CD14-positive monocyte (primary cell): ENCODE measurements at regions not wholly inside any gene's neighbourhood (a gene's known extent, or its start where the extent isn't known, plus 50 kb on each side); places are given as distances from the start of the nearest gene placed in this dataset.

ENCODE experiments used
- DNase-seq, 3 donors: peaks; one replicate each; pipeline ENCODE4 v3.0.0-alpha.2; 2011 to 2022
- H2AFZ ChIP-seq: 2 replicates; pipeline ENCODE4 v1.6.0; 2012; ENCODE audit warnings: mild to moderate bottlenecking, low read depth, low read length, inconsistent platforms; ENCODE audit not compliant: insufficient read depth, poor library complexity, severe bottlenecking
- H3K27ac ChIP-seq, 2 donors: 1 replicate in 1 of 2; 2 replicates in 1 of 2; pipeline ENCODE4 v1.5.1; 2012 to 2013; ENCODE audit warnings: low read length in 2 of 2, control low read depth in 1 of 2, inconsistent platforms in 1 of 2, low read depth in 1 of 2, mild to moderate bottlenecking in 1 of 2
- H3K27me3 ChIP-seq, 2 donors: one replicate each; pipeline versions ENCODE4 v1.6.0 to v1.6.1; 2011 to 2013; ENCODE audit warnings: low read length in 2 of 2; ENCODE audit not compliant: control insufficient read depth in 2 of 2, insufficient read depth in 2 of 2
- H3K36me3 ChIP-seq, 2 donors: replicated peaks in 1 of 2; 1 replicate in 1 of 2; 2 replicates in 1 of 2; pipeline versions ENCODE4 v1.5.1 to v1.6.1; 2012 to 2013; ENCODE audit warnings: low read length in 2 of 2, control low read depth in 1 of 2, inconsistent platforms in 1 of 2, mild to moderate bottlenecking in 1 of 2; ENCODE audit not compliant: insufficient read depth in 2 of 2, control insufficient read depth in 1 of 2
- H3K4me1 ChIP-seq, 2 donors: 1 replicate in 1 of 2; 2 replicates in 1 of 2; pipeline versions ENCODE4 v1.5.1 to v1.6.1; 2012 to 2013; ENCODE audit warnings: low read length in 2 of 2, control low read depth in 1 of 2, inconsistent platforms in 1 of 2, mild to moderate bottlenecking in 1 of 2, moderate library complexity in 1 of 2; ENCODE audit not compliant: insufficient read depth in 2 of 2, control insufficient read depth in 1 of 2
- H3K4me2 ChIP-seq: replicated peaks from 2 replicates; pipeline ENCODE3; 2012; ENCODE audit warnings: low read length, moderate library complexity, mild to moderate bottlenecking; ENCODE audit not compliant: poor library complexity, severe bottlenecking; ENCODE audit errors: extremely low read depth
- H3K4me3 ChIP-seq, 3 experiments: fragments of 200-600 bp in 1 of 3; sonication (generic) in 1 of 3; replicated peaks in 1 of 3; 1 replicate in 2 of 3; 2 replicates in 1 of 3; pipeline ENCODE4 v1.5.1; 2011 to 2013; ENCODE audit warnings: low read length in 3 of 3, mild to moderate bottlenecking in 3 of 3, control low read depth in 2 of 3, low read depth in 2 of 3, inconsistent platforms in 1 of 3, moderate library complexity in 1 of 3
- H3K79me2 ChIP-seq: 2 replicates; pipeline ENCODE4 v1.6.0; 2012; ENCODE audit warnings: mild to moderate bottlenecking, control low read depth, inconsistent platforms, low read length, moderate library complexity; ENCODE audit not compliant: insufficient read depth
- H3K9ac ChIP-seq: 2 replicates; pipeline ENCODE4 v1.6.0; 2017; ENCODE audit warnings: low read length, mild to moderate bottlenecking; ENCODE audit not compliant: insufficient read depth, poor library complexity, severe bottlenecking
- H3K9me3 ChIP-seq, 2 donors: replicated peaks in 1 of 2; 1 replicate in 1 of 2; 2 replicates in 1 of 2; pipeline versions ENCODE4 v1.5.1 to v1.6.1; 2012 to 2013; ENCODE audit warnings: low read length in 2 of 2, control low read depth in 1 of 2; ENCODE audit not compliant: control insufficient read depth in 1 of 2, insufficient read depth in 1 of 2
- H4K20me1 ChIP-seq: 2 replicates; pipeline ENCODE4 v1.6.0; 2012; ENCODE audit warnings: mild to moderate bottlenecking, low read length, control low read depth, moderate library complexity; ENCODE audit not compliant: insufficient read depth
- H3K27ac Mint-ChIP-seq, 7 donors: one replicate each; pipeline ENCODE4 v1.8.0; 2020; ENCODE audit warnings: mild to moderate bottlenecking in 7 of 7, mixed read lengths in 7 of 7, moderate library complexity in 6 of 7, inconsistent platforms in 2 of 7
- H3K27me3 Mint-ChIP-seq, 3 donors: one replicate each; pipeline ENCODE4 v1.8.0; 2021 to 2022; ENCODE audit warnings: low read depth in 3 of 3, mild to moderate bottlenecking in 3 of 3, mixed read lengths in 3 of 3, moderate library complexity in 3 of 3, inconsistent platforms in 1 of 3
- H3K36me3 Mint-ChIP-seq, 2 donors: one replicate each; pipeline ENCODE4 v1.8.0; 2020; ENCODE audit warnings: mixed read lengths in 2 of 2, inconsistent platforms in 1 of 2, mild to moderate bottlenecking in 1 of 2
- H3K4me1 Mint-ChIP-seq: one replicate; pipeline ENCODE4 v1.8.0; 2020; ENCODE audit warnings: mild to moderate bottlenecking, mixed read lengths
- H3K4me3 Mint-ChIP-seq, 2 donors: one replicate each; pipeline ENCODE4 v1.8.0; 2020; ENCODE audit warnings: mild to moderate bottlenecking in 2 of 2, mixed read lengths in 2 of 2, moderate library complexity in 1 of 2
- H3K9me3 Mint-ChIP-seq, 7 donors: one replicate each; pipeline ENCODE4 v1.8.0; 2020 to 2022; ENCODE audit warnings: mixed read lengths in 7 of 7, mild to moderate bottlenecking in 6 of 7, moderate library complexity in 6 of 7, inconsistent platforms in 2 of 7
- WGBS: methylation state at CpG from one replicate; pipeline ENCODE4 v1.1.5; 2013; ENCODE audit warnings: missing lambda C conversion rate; ENCODE audit not compliant: insufficient coverage; 5-methylcytosine and 5-hydroxymethylcytosine counted together
- intact Hi-C, 2 donors: fragments of 100-400 bp; cut with micrococcal nuclease; formaldehyde crosslinking; loops; one replicate each; pipeline versions ENCODE4 v1.15.0 to v1.15.1; 2023
- TF ChIP-seq, protein P1 (sequence below): fragments of 200-600 bp; IDR thresholded peaks from one replicate; pipeline ENCODE4 v1.8.0; 2022; ENCODE audit warnings: antibody characterized with exemption, mild to moderate bottlenecking

DNA sequence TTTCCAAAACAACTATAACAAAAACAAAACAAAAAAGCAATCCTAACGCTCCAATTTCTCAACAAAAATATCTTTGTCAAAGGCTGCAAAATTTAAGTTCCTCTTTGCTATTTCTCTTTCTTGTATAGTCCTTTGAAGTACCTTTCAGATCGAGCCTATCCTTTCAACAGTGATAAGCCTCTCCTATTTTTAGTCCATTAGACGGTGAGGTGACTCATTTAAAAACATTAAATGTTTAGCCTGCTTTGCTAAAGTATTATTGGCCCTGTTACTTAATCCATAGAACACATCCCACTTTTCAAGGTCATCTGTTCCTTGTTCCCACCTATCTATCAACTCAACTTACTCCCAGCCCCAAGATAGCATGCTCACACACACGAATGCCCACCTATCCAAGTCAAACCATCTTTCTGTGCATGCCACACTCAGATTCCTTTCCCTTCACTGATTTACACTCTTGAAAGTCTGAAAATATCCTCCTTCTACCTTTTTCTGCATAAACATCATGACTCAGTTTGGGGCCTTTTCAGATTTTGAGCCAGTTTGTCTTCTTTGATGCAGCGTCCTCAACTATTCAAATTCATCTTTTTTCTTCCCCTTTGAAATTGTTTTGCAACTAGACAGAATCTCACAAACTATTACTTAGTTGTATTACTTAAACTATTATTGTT is 224.9 kb upstream of the TMEM229A start:
- no peaks in the 10 kb centered on the region for H3K36me3 ChIP-seq
- no peak overlapping the region for H3K4me2 ChIP-seq
- WGBS = 44% methylated on average over 4 of the region's 5 CpGs
- Mint-ChIP-seq H3K27ac (no peak overlapping the region), H3K4me3 (no peak overlapping the region), H3K36me3 (no peaks in the 10 kb centered on the region), H3K27me3 (peaks cover 0 to 1% (median 0%) of the 10 kb centered on the region in 3 donors), H3K9me3 (peaks cover 0 to 5% (median 3%) of the 10 kb centered on the region in 7 donors), H3K4me1 (no peaks in the 10 kb centered on the region)
- no peak for DNase-seq
- no peaks in the 10 kb centered on the region for H4K20me1 ChIP-seq
- H2AFZ ChIP-seq = no peak overlapping the region
- H3K9me3 ChIP-seq = no peaks in the 10 kb centered on the region
- H3K9ac ChIP-seq = no peak overlapping the region
- TF ChIP-seq, protein P1, sequence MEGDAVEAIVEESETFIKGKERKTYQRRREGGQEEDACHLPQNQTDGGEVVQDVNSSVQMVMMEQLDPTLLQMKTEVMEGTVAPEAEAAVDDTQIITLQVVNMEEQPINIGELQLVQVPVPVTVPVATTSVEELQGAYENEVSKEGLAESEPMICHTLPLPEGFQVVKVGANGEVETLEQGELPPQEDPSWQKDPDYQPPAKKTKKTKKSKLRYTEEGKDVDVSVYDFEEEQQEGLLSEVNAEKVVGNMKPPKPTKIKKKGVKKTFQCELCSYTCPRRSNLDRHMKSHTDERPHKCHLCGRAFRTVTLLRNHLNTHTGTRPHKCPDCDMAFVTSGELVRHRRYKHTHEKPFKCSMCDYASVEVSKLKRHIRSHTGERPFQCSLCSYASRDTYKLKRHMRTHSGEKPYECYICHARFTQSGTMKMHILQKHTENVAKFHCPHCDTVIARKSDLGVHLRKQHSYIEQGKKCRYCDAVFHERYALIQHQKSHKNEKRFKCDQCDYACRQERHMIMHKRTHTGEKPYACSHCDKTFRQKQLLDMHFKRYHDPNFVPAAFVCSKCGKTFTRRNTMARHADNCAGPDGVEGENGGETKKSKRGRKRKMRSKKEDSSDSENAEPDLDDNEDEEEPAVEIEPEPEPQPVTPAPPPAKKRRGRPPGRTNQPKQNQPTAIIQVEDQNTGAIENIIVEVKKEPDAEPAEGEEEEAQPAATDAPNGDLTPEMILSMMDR = no peak
- intact Hi-C loops = no loop called here
- no peaks in the 10 kb centered on the region for H3K27me3 ChIP-seq
- H3K79me2 ChIP-seq = no peaks in the 10 kb centered on the region
- no peak overlapping the region for H3K27ac ChIP-seq
- no peaks in the 10 kb centered on the region for H3K4me1 ChIP-seq
- no peak overlapping the region for H3K4me3 ChIP-seq

DNA sequence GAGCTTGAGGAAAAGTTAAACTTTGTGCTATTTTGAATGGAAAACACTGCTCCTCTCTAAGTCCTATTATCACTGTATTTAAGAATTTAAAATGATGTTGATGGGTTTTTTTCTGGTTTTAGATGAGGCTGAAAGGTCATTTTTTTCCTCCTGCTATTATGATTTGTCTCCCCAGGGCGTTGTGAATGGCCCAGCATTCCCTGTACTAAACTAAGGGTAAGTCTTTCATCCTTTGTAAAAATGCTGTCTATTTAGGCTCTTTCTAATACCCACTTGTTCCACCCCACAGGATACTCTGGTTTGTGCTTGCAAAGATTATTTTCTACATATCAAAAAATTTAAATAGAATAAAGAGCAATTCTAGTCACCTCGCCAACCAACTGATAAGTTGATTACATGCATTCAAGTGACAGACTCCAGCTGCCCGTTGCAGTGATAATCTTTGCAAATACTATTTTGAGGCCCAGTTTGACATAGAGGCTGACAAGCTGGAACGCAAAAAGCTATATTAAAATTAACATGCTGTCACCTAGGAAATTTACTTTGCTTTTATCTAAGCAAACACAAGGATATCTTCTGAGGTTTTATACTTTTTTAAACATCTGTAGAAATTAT is 222.3 kb upstream of the TMEM229A start:
- Mint-ChIP-seq H3K27me3 (peaks cover 0 to 1% (median 0%) of the 10 kb centered on the region in 3 donors), H3K36me3 (no peaks in the 10 kb centered on the region), H3K4me3 (no peak overlapping the region), H3K27ac (no peak overlapping the region), H3K9me3 (peaks cover 0 to 5% (median 3%) of the 10 kb centered on the region in 7 donors), H3K4me1 (no peaks in the 10 kb centered on the region)
- DNase-seq = no peak
- Histone ChIP-seq H2AFZ (no peak overlapping the region), H3K4me1 (no peaks in the 10 kb centered on the region), H3K9ac (no peak overlapping the region), H3K4me2 (no peak overlapping the region), H3K9me3 (no peaks in the 10 kb centered on the region), H3K4me3 (no peak overlapping the region), H3K27me3 (no peaks in the 10 kb centered on the region), H3K79me2 (no peaks in the 10 kb centered on the region), H3K36me3 (no peaks in the 10 kb centered on the region), H3K27ac (no peak overlapping the region), H4K20me1 (no peaks in the 10 kb centered on the region)
- intact Hi-C loops = no loop called here
- TF ChIP-seq, protein P1 = no peak
- no CpG with 5 or more reads among the region's 4 CpGs for WGBS
